Osteocyte (in vitro differentiated cells): ENCODE measurements at regions not wholly inside any gene's neighbourhood (a gene's known extent, or its start where the extent isn't known, plus 50 kb on each side); places are given as distances from the start of the nearest gene placed in this dataset.

Experiments used
- DNase-seq: peaks from one replicate; pipeline ENCODE4 v3.0.0; 2021; ENCODE audit warnings: mixed read lengths; ENCODE audit not compliant: unreplicated experiment; ENCODE audit errors: extremely low spot score
- H3K27ac Mint-ChIP-seq: one replicate; pipeline ENCODE4 v1.8.0; 2021; ENCODE audit warnings: mild to moderate bottlenecking, mixed read lengths; ENCODE audit not compliant: unreplicated experiment
- H3K27me3 Mint-ChIP-seq: one replicate; pipeline ENCODE4 v1.8.0; 2021; ENCODE audit warnings: mixed read lengths; ENCODE audit not compliant: unreplicated experiment
- H3K36me3 Mint-ChIP-seq: one replicate; pipeline ENCODE4 v1.8.0; 2021; ENCODE audit warnings: mixed read lengths; ENCODE audit not compliant: unreplicated experiment
- H3K4me1 Mint-ChIP-seq: one replicate; pipeline ENCODE4 v1.8.0; 2021; ENCODE audit warnings: mixed read lengths; ENCODE audit not compliant: unreplicated experiment
- H3K4me3 Mint-ChIP-seq: one replicate; pipeline ENCODE4 v1.8.0; 2021; ENCODE audit warnings: mild to moderate bottlenecking, moderate library complexity, mixed read lengths; ENCODE audit not compliant: unreplicated experiment
- H3K9me3 Mint-ChIP-seq: one replicate; pipeline ENCODE4 v1.8.0; 2021; ENCODE audit warnings: mixed read lengths; ENCODE audit not compliant: unreplicated experiment
- TF ChIP-seq, protein P1 (sequence below): fragments of 200-600 bp; sonication (generic); IDR thresholded peaks from 2 replicates; pipeline ENCODE4 v1.5.0; 2021; ENCODE audit warnings: antibody characterized with exemption, mild to moderate bottlenecking, moderate library complexity

DNA sequence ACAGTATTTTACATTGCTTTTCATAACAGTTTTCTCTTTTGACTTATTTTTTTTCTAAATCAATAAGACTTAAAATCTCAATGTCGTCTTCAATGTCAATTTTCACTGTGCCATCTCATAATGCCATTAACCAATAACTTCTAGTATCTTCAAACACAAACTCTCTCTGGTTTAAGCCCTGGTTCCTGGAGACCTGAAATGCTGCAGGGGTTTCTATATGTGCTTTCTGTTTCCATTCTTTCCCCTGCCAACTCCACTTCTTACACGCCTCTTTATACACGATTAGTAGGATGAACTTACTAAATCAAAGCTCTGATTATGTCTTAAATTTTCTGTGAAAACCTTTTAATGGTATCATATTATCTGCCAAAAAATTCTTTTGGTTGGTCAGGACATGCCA, 191.4 kb downstream of the AMY1C start:
- H3K27me3 Mint-ChIP-seq, result peaks cover 6% of the 10 kb centered on the region
- no peak overlapping the region for H3K27ac Mint-ChIP-seq

GRCh38 chr1:103942029-103942428, 192.3 kb downstream of the AMY1C start:
- TF ChIP-seq, protein P1, sequence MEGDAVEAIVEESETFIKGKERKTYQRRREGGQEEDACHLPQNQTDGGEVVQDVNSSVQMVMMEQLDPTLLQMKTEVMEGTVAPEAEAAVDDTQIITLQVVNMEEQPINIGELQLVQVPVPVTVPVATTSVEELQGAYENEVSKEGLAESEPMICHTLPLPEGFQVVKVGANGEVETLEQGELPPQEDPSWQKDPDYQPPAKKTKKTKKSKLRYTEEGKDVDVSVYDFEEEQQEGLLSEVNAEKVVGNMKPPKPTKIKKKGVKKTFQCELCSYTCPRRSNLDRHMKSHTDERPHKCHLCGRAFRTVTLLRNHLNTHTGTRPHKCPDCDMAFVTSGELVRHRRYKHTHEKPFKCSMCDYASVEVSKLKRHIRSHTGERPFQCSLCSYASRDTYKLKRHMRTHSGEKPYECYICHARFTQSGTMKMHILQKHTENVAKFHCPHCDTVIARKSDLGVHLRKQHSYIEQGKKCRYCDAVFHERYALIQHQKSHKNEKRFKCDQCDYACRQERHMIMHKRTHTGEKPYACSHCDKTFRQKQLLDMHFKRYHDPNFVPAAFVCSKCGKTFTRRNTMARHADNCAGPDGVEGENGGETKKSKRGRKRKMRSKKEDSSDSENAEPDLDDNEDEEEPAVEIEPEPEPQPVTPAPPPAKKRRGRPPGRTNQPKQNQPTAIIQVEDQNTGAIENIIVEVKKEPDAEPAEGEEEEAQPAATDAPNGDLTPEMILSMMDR, result no peak
- Mint-ChIP-seq H3K27ac (no peak overlapping the region), H3K4me3 (no peak overlapping the region), H3K9me3 (no peaks in the 10 kb centered on the region), H3K36me3 (no peaks in the 10 kb centered on the region), H3K4me1 (no peaks in the 10 kb centered on the region), H3K27me3 (peaks cover 6% of the 10 kb centered on the region)
- DNase-seq, result no peak

More for the DNA sequence above, 191.4 kb downstream of the AMY1C start:
- TF ChIP-seq, protein P1, result no peak
- Mint-ChIP-seq H3K9me3 (no peaks in the 10 kb centered on the region), H3K4me3 (no peak overlapping the region), H3K4me1 (no peaks in the 10 kb centered on the region), H3K36me3 (no peaks in the 10 kb centered on the region)
- DNase-seq, result no peak

GRCh38 chr1:103945774-103946173, 196.1 kb downstream of the AMY1C start:
- Mint-ChIP-seq H3K36me3 (no peaks in the 10 kb centered on the region), H3K4me1 (no peaks in the 10 kb centered on the region), H3K27ac (no peak overlapping the region), H3K27me3 (peaks cover 6% of the 10 kb centered on the region), H3K4me3 (no peak overlapping the region), H3K9me3 (no peaks in the 10 kb centered on the region)
- TF ChIP-seq, protein P1, result no peak
- no peak for DNase-seq

- H3K36me3 Mint-ChIP-seq, result no peaks in the 10 kb centered on the region
- TF ChIP-seq, protein P1, result peak; percentile 48
- DNase-seq, result no peak
- H3K4me1 Mint-ChIP-seq, result no peaks in the 10 kb centered on the region
- peaks cover 2% of the 10 kb centered on the region for H3K27me3 Mint-ChIP-seq
- H3K9me3 Mint-ChIP-seq, result no peaks in the 10 kb centered on the region
- H3K4me3 Mint-ChIP-seq, result no peak overlapping the region
- H3K27ac Mint-ChIP-seq, result no peak overlapping the region
Observed at GRCh38 chr1:103948526-103948925, 198.8 kb downstream of the AMY1C start.

DNA sequence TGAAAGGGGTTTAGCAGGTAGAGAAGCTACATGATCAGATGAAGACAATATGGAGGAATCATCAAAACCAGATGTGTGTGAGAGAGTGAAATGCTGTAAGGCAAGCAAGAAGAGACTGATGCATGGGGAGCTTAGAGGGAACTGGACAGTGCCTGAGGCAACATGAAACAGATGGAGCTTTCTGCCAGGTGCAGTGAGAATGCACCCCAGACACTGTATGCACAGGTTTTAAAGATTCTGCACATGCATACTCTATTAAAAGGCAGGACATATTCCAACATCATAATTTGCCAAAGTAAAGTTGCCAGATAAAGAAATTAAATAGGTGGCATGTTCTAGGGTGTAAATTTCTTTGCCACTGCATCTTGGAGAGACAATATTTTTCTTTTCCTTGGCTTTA, 200.1 kb downstream of the AMY1C start:
- Mint-ChIP-seq H3K9me3 (no peaks in the 10 kb centered on the region), H3K27ac (no peak overlapping the region), H3K36me3 (no peaks in the 10 kb centered on the region), H3K4me3 (no peak overlapping the region), H3K4me1 (no peaks in the 10 kb centered on the region), H3K27me3 (peaks cover 2% of the 10 kb centered on the region)
- DNase-seq, result no peak
- TF ChIP-seq, protein P1, result no peak
